ENCODE measurements at regions not wholly inside any gene's neighbourhood (a gene's known extent, or its start where the extent isn't known, plus 50 kb on each side); places are given as distances from the start of the nearest gene placed in this dataset.

DNA sequence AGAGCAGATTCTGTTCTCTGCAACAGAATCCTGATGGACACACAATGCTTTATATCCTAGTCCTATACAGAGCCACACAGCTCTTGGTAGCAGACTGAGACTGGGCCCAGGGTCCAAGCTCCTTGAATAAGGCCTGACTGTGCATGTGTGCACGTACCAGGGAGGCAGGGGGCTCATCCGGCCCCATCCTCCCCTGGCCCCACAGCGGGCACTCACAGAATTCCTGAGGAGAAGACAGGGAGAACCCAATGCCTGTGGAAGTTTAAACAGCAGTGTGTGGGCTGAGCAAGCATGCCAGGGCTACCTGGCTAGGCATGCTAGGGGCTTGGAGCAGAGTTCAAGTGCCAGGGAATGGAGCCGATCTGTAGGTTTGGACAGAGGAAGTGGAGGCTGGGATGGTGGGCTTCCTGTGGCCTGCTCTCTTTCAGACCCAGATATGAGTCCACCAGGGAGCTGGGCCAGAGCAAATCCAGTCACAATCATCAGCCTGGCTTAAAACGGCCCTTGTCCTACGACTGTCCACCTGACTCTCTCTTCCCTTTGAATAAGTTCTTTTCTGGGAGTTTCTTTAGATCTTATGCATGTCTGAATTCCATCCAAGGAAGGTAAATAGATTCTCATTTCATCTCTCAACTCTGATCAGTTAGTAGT lies 74.0 kb downstream of the MRPL14 start:
- Histone ChIP-seq H3K4me3 (replicated peaks in 1 of 2; ENCODE audit: low read depth in 1 of 2, low read length in 2 of 2) (no peak overlapping the region), H3K9me2 (ENCODE audit: insufficient read depth) (no peaks in the 10 kb centered on the region), H3K9ac (ENCODE audit: low read length) (no peak overlapping the region), H3K79me2 (ENCODE audit: insufficient read depth, low read length) (no peaks in the 10 kb centered on the region), H3K27me3 (ENCODE audit: insufficient read depth, low read length) (no peaks in the 10 kb centered on the region), H3K36me3 (ENCODE audit: control insufficient read depth in 1 of 2, insufficient read depth in 2 of 2, low read length in 2 of 2) (no peaks in the 10 kb centered on the region), H3K4me1 (ENCODE audit: control insufficient read depth in 1 of 2, insufficient read depth in 2 of 2, low read length in 2 of 2) (peaks cover 33 to 73% of the 10 kb centered on the region in 2 experiments), H3K9me3 (ENCODE audit: control insufficient read depth in 1 of 2, insufficient read depth in 1 of 2, low read depth in 1 of 2, low read length in 2 of 2) (no peaks in the 10 kb centered on the region), H3K27ac (ENCODE audit: low read depth, low read length) (no peak overlapping the region), H3K4me2 (ENCODE audit: low read length) (no peak overlapping the region), H4K20me1 (ENCODE audit: insufficient read depth) (no peaks in the 10 kb centered on the region), H2AFZ (ENCODE audit: low read depth, low read length, poor library complexity, severe bottlenecking) (no peak overlapping the region)
- ChIA-PET POLR2A (interaction anchor here (1.1 kb wide), 1 partner anchor 10 kb away, joined by 3 read pairs; no protein-coding TSS in a partner anchor), RAD21 (ENCODE audit: low non-redundant PET in 1 of 2, low total read pairs in 2 of 2, uncharacterized antibody in 2 of 2, unreplicated experiment in 2 of 2) (no interaction called here), CTCF (interaction anchor here (2.0 kb wide), 1 partner anchor 10 kb away, joined by 11 read pairs; no protein-coding TSS in a partner anchor)
- ATAC-seq, result no peak
- no TSS peak for BruUV-seq (replicated peaks)
- no peak for TF ChIP-seq YY1 (IDR thresholded peaks at IDR 0.05; ENCODE audit: extremely low read depth, insufficient replicate concordance, low read depth, low read length)
- no peak for TF ChIP-seq ELF1 (IDR thresholded peaks at IDR 0.05; ENCODE audit: borderline replicate concordance, low read depth)
- no peak for TF ChIP-seq ZFX (IDR thresholded peaks at IDR 0.05)
- no peak for TF ChIP-seq EZH2phosphoT487 (IDR thresholded peaks at IDR 0.05; ENCODE audit: borderline replicate concordance)
- TF ChIP-seq SRF (IDR thresholded peaks at IDR 0.05; ENCODE audit: low read depth), result no peak
- intact Hi-C loops (cut with micrococcal nuclease), result no loop called here
- no peak for DNase-seq (ENCODE audit: low read depth, low spot score)

DNA sequence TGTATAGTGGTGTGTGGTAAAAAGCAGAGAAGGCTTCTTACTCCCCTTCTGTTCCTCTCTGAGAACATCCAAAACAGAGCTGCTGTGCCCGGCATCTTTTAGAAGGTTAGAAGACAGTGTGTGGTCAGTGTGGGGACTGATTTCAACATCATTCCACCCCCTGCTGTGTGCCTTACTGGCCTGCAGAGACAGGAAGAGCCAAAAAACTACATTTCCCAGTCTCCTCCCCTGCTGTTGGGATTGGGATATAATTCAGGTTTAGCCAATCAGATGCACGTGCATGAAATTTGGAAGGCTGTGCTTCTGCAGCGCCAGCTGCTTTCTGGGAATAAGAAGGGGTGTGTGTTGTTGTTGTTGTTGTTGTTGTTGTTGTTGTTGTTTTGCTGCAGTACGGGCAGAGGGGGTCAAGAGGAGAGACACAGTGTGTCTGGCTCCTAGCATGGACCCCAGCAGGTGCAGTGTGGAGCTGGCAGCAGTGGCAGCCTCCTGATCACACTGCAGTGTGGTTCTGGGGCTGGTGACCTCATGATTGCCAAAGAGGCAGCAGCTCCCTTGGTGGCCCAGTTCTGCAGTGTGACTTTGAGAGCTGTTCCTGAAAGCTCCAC lies 74.7 kb downstream of the MRPL14 start:
- Histone ChIP-seq H3K4me3 (replicated peaks in 1 of 2; ENCODE audit: low read depth in 1 of 2, low read length in 2 of 2) (no peak overlapping the region), H3K4me1 (ENCODE audit: control insufficient read depth in 1 of 2, insufficient read depth in 2 of 2, low read length in 2 of 2) (peaks cover 26 to 66% of the 10 kb centered on the region in 2 experiments), H4K20me1 (ENCODE audit: insufficient read depth) (no peaks in the 10 kb centered on the region), H3K36me3 (ENCODE audit: control insufficient read depth in 1 of 2, insufficient read depth in 2 of 2, low read length in 2 of 2) (no peaks in the 10 kb centered on the region), H3K9me3 (ENCODE audit: control insufficient read depth in 1 of 2, insufficient read depth in 1 of 2, low read depth in 1 of 2, low read length in 2 of 2) (no peaks in the 10 kb centered on the region), H3K9ac (ENCODE audit: low read length) (no peak overlapping the region), H3K27me3 (ENCODE audit: insufficient read depth, low read length) (no peaks in the 10 kb centered on the region), H3K4me2 (ENCODE audit: low read length) (peak overlapping the region; percentile 42; the same call in 1 of the 2 replicates), H3K27ac (ENCODE audit: low read depth, low read length) (no peak overlapping the region), H3K9me2 (ENCODE audit: insufficient read depth) (no peaks in the 10 kb centered on the region), H2AFZ (ENCODE audit: low read depth, low read length, poor library complexity, severe bottlenecking) (no peak overlapping the region), H3K79me2 (ENCODE audit: insufficient read depth, low read length) (no peaks in the 10 kb centered on the region)
- TF ChIP-seq RAD21 (IDR thresholded peaks at IDR 0.05; ENCODE audit: low read depth), result no peak
- TF ChIP-seq, protein P1, sequence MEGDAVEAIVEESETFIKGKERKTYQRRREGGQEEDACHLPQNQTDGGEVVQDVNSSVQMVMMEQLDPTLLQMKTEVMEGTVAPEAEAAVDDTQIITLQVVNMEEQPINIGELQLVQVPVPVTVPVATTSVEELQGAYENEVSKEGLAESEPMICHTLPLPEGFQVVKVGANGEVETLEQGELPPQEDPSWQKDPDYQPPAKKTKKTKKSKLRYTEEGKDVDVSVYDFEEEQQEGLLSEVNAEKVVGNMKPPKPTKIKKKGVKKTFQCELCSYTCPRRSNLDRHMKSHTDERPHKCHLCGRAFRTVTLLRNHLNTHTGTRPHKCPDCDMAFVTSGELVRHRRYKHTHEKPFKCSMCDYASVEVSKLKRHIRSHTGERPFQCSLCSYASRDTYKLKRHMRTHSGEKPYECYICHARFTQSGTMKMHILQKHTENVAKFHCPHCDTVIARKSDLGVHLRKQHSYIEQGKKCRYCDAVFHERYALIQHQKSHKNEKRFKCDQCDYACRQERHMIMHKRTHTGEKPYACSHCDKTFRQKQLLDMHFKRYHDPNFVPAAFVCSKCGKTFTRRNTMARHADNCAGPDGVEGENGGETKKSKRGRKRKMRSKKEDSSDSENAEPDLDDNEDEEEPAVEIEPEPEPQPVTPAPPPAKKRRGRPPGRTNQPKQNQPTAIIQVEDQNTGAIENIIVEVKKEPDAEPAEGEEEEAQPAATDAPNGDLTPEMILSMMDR (IDR thresholded peaks at IDR 0.05 in 2 of 3, conservative IDR thresholded peaks at IDR 0.05 in 1 of 3; ENCODE audit: borderline replicate concordance in 1 of 3, insufficient read depth in 1 of 3, low read depth in 2 of 3, low read length in 2 of 3), result no peak
- ChIA-PET RAD21 (ENCODE audit: low non-redundant PET in 1 of 2, low total read pairs in 2 of 2, uncharacterized antibody in 2 of 2, unreplicated experiment in 2 of 2) (no interaction called here), CTCF (interaction anchor here (2.0 kb wide), 1 partner anchor 10 kb away, joined by 11 read pairs; no protein-coding TSS in a partner anchor), POLR2A (no interaction called here)
- DNase-seq (ENCODE audit: low read depth, low spot score) (no peak), ATAC-seq (peak; percentile 70)
- intact Hi-C loops (cut with micrococcal nuclease), result no loop called here
- no TSS peak for BruUV-seq (replicated peaks)

Data from HCT116 (cell line).